IMR-90 (cell line): ENCODE measurements at regions not wholly inside any gene's neighbourhood (a gene's known extent, or its start where the extent isn't known, plus 50 kb on each side); places are given as distances from the start of the nearest gene placed in this dataset.

Experiments used
- ATAC-seq: fragments of 200-7000 bp; cut with Tn5 transposase; 2 replicates; pipeline ENCODE4 v1.9.1; 2020; ENCODE audit warnings: low read depth, mild to moderate bottlenecking, moderate library complexity
- BruUV-seq: library from RNA; stranded (reverse); fragments of 400-500 nt; replicated peaks from 2 replicates; lab custom pipeline; 2021; lab: Mats Ljungman, UMichigan
- CTCF ChIA-PET: fragments of 300-600 bp; formaldehyde crosslinking; extraction: SDS; loops from one replicate; lab custom pipeline; 2021; ENCODE audit warnings: antibody characterized with exemption; lab: Yijun Ruan, JAX
- POLR2A ChIA-PET: fragments of 300-600 bp; sonication (Branson Sonifier 250); formaldehyde crosslinking; loops from one replicate; lab custom pipeline; 2022; ENCODE audit warnings: antibody characterized with exemption; ENCODE audit not compliant: unreplicated experiment; lab: Charles Lee
- DNase-seq: peaks from one replicate; pipeline ENCODE4 v3.0.0; 2013
- H2AFZ ChIP-seq: replicated peaks from 2 replicates; pipeline ENCODE3; 2013; ENCODE audit warnings: low read length, mild to moderate bottlenecking; ENCODE audit not compliant: poor library complexity
- H2AK5ac ChIP-seq: 2 replicates; pipeline ENCODE4 v1.6.1; 2013; ENCODE audit warnings: low read depth, low read length, inconsistent platforms
- H2AK9ac ChIP-seq: replicated peaks from 2 replicates; pipeline ENCODE3; 2013; ENCODE audit warnings: mild to moderate bottlenecking, low read depth, low read length, moderate library complexity; ENCODE audit not compliant: poor library complexity
- H2BK120ac ChIP-seq: 2 replicates; pipeline ENCODE4 v1.6.1; 2013; ENCODE audit warnings: low read depth, low read length, inconsistent platforms
- H2BK15ac ChIP-seq: 3 replicates; pipeline ENCODE4 v1.6.1; 2013; ENCODE audit warnings: low read depth, low read length, inconsistent platforms
- H2BK20ac ChIP-seq: 2 replicates; pipeline ENCODE4 v1.6.1; 2013; ENCODE audit warnings: low read depth, mild to moderate bottlenecking, inconsistent platforms, low read length, moderate library complexity
- H2BK5ac ChIP-seq: 2 replicates; pipeline ENCODE4 v1.6.1; 2013; ENCODE audit warnings: mild to moderate bottlenecking, low read depth, low read length, inconsistent platforms; ENCODE audit not compliant: poor library complexity, severe bottlenecking
- H3K14ac ChIP-seq: replicated peaks from 2 replicates; pipeline ENCODE4 v1.6.1; 2013; ENCODE audit warnings: low read depth, low read length, inconsistent platforms
- H3K18ac ChIP-seq: 2 replicates; pipeline ENCODE4 v1.6.1; 2013; ENCODE audit warnings: low read depth, low read length, control low read depth
- H3K23ac ChIP-seq: 2 replicates; pipeline ENCODE4 v1.6.1; 2013; ENCODE audit warnings: low read depth, low read length, inconsistent platforms
- H3K27ac ChIP-seq: 2 replicates; pipeline ENCODE4 v1.5.1; 2013; ENCODE audit warnings: mild to moderate bottlenecking, control low read depth, low read length; ENCODE audit not compliant: insufficient read depth
- H3K27me3 ChIP-seq: 2 replicates; pipeline ENCODE4 v1.6.1; 2013; ENCODE audit warnings: low read length; ENCODE audit not compliant: control insufficient read depth, insufficient read depth
- H3K36me3 ChIP-seq: 2 replicates; pipeline ENCODE4 v1.6.1; 2013; ENCODE audit warnings: low read length, mixed read lengths; ENCODE audit not compliant: control insufficient read depth, insufficient read depth
- H3K4ac ChIP-seq: 2 replicates; pipeline ENCODE4 v1.6.1; 2013; ENCODE audit warnings: low read depth, low read length, inconsistent platforms
- H3K4me1 ChIP-seq: 2 replicates; pipeline ENCODE4 v1.6.1; 2013; ENCODE audit warnings: low read length, mixed read lengths; ENCODE audit not compliant: control insufficient read depth, insufficient read depth
- H3K4me2 ChIP-seq: 2 replicates; pipeline ENCODE4 v1.6.1; 2013; ENCODE audit warnings: low read depth, mild to moderate bottlenecking, control low read depth, low read length, moderate library complexity
- H3K4me3 ChIP-seq: 2 replicates; pipeline ENCODE4 v1.5.1; 2013; ENCODE audit warnings: low read depth, mild to moderate bottlenecking, control low read depth, low read length, moderate library complexity; ENCODE audit not compliant: insufficient read depth
- H3K56ac ChIP-seq: 2 replicates; pipeline ENCODE4 v1.6.1; 2013; ENCODE audit warnings: low read length, inconsistent platforms; ENCODE audit not compliant: insufficient read depth; ENCODE audit errors: extremely low read depth
- H3K79me1 ChIP-seq, 2 experiments: 2 replicates each; pipeline ENCODE4 v1.6.1; 2013; ENCODE audit warnings: low read length in 2 of 2, inconsistent platforms in 1 of 2, low read depth in 1 of 2
- H3K9ac ChIP-seq: 2 replicates; pipeline ENCODE4 v1.6.1; 2013; ENCODE audit warnings: low read depth, low read length, control low read depth
- H3K9me1 ChIP-seq: 2 replicates; pipeline ENCODE4 v1.6.1; 2013; ENCODE audit warnings: low read length, inconsistent platforms; ENCODE audit not compliant: insufficient read depth
- H3K9me3 ChIP-seq: 2 replicates; pipeline ENCODE4 v1.6.1; 2013; ENCODE audit warnings: low read length; ENCODE audit not compliant: control insufficient read depth, insufficient read depth
- H4K20me1 ChIP-seq: 2 replicates; pipeline ENCODE4 v1.6.1; 2013; ENCODE audit warnings: low read length, inconsistent platforms; ENCODE audit not compliant: insufficient read depth
- H4K5ac ChIP-seq: 2 replicates; pipeline ENCODE4 v1.6.1; 2013; ENCODE audit warnings: mild to moderate bottlenecking, low read depth, low read length, control low read depth
- H4K8ac ChIP-seq, 2 experiments: 2 replicates each; pipeline ENCODE4 v1.6.1; 2013; ENCODE audit warnings: low read depth in 2 of 2, low read length in 2 of 2, control low read depth in 1 of 2, inconsistent platforms in 1 of 2
- H4K91ac ChIP-seq: 2 replicates; pipeline ENCODE4 v1.6.1; 2013; ENCODE audit warnings: low read depth, low read length, inconsistent platforms; ENCODE audit not compliant: insufficient read depth
- BHLHE40 ChIP-seq: fragments of 150-350 bp; IDR thresholded peaks from 2 replicates; pipeline ENCODE4 v1.6.1; 2016; ENCODE audit warnings: mild to moderate bottlenecking, low read depth, low read length
- CHD1 ChIP-seq: IDR thresholded peaks from 2 replicates; pipeline ENCODE4 v1.6.1; 2012; ENCODE audit warnings: low read depth, low read length, improper control_type of control experiment
- MAFK ChIP-seq: IDR thresholded peaks from 2 replicates; pipeline ENCODE4 v1.6.1; 2012; ENCODE audit warnings: low read depth, low read length, improper control_type of control experiment
- NFE2L2 ChIP-seq: fragments of 150-350 bp; IDR thresholded peaks from 2 replicates; pipeline ENCODE4 v1.6.1; 2016; ENCODE audit warnings: low read depth, mild to moderate bottlenecking, low read length
- POLR2A ChIP-seq: IDR thresholded peaks from 2 replicates; pipeline ENCODE4 v1.6.1; 2012; ENCODE audit warnings: mild to moderate bottlenecking, low read depth, low read length
- RAD21 ChIP-seq: IDR thresholded peaks from 2 replicates; pipeline ENCODE4 v1.6.1; 2012; ENCODE audit warnings: low read length, improper control_type of control experiment
- RCOR1 ChIP-seq: IDR thresholded peaks from 2 replicates; pipeline ENCODE4 v1.6.1; 2012; ENCODE audit warnings: mild to moderate bottlenecking, low read length, improper control_type of control experiment; ENCODE audit not compliant: insufficient replicate concordance
- RFX5 ChIP-seq: IDR thresholded peaks from 2 replicates; pipeline ENCODE4 v1.8.0; 2012; ENCODE audit warnings: low read depth, mild to moderate bottlenecking, low read length, moderate library complexity
- SMC3 ChIP-seq: fragments of 150-350 bp; IDR thresholded peaks from 2 replicates; pipeline ENCODE4 v1.6.1; 2016; ENCODE audit warnings: low read depth, mild to moderate bottlenecking, antibody characterized with exemption, low read length, moderate library complexity
- WGBS, 2 experiments: methylation state at CpG; one replicate each; pipeline versions ENCODE4 v1.1.5 to v1.1.7; 2013; ENCODE audit warnings: missing lambda C conversion rate in 2 of 2; ENCODE audit not compliant: insufficient read length in 1 of 2; ENCODE audit errors: extremely low coverage in 2 of 2; 5-methylcytosine and 5-hydroxymethylcytosine counted together
- dilution Hi-C: fragments of 300-500 bp; cut with HindIII; formaldehyde crosslinking; loops from one replicate; pipeline ENCODE4 v1.14.3; 2018; ENCODE audit warnings: low sequenced_read_pairs; ENCODE audit not compliant: unreplicated experiment
- in situ Hi-C: fragments of 300-500 bp; cut with MboI; formaldehyde crosslinking; loops from 3 replicates; pipeline ENCODE4 v1.14.3; 2019; ENCODE audit warnings: low sequenced_read_pairs, inconsistent platforms, mixed read lengths
- intact Hi-C: fragments of 100-400 bp; cut with micrococcal nuclease; formaldehyde crosslinking; loops from 2 replicates; pipeline ENCODE4 v1.10.0; 2022
- TF ChIP-seq, protein P1 (sequence below): fragments of 150-350 bp; IDR thresholded peaks from 2 replicates; pipeline ENCODE4 v1.6.1; 2017; ENCODE audit warnings: mild to moderate bottlenecking, antibody characterized with exemption, low read length, low read depth
- TF ChIP-seq, protein P2 (sequence below): conservative IDR thresholded peaks from 2 replicates; pipeline ENCODE4 v1.5.1; 2012; ENCODE audit warnings: mild to moderate bottlenecking, low read depth, low read length, improper control_type of control experiment
- TF ChIP-seq, protein P3 (sequence below): fragments of 150-350 bp; IDR thresholded peaks from 2 replicates; pipeline ENCODE4 v1.6.1; 2016; ENCODE audit warnings: low read depth, mild to moderate bottlenecking, low read length, moderate library complexity, borderline replicate concordance

DNA sequence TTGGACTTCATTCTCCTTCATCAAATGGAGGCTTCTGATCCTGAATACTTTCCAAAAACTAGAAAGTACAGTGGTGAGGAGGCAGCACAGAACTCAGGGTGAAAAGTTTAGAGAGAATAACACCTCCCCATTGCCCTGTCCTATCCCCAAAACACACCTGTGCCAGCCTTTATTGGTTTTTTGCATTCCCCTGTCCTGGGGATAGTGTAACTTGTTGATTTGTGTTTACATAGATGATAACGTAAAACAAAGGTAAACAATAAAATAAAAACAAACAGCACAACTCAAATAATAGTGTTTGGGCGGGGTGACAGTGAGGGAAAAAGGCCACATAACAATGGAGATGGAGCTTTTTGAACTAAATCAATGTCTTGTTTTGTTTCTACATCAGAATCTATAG, 1917.7 kb downstream of the TP53TG3F start:
- no peaks in the 10 kb centered on the region for H3K9me1 ChIP-seq
- H2AK9ac ChIP-seq = no peak overlapping the region
- no peaks in the 10 kb centered on the region for H3K27me3 ChIP-seq
- no peak overlapping the region for H3K4me3 ChIP-seq
- no peak overlapping the region for H3K18ac ChIP-seq
- H4K8ac ChIP-seq = no peak overlapping the region
- in situ Hi-C loops = no loop called here
- H2AFZ ChIP-seq = no peak overlapping the region
- WGBS, 2 experiments = no CpG with 5 or more reads among the region's 2 CpGs
- no peak overlapping the region for H3K14ac ChIP-seq
- no peak overlapping the region for H3K9ac ChIP-seq
- H4K20me1 ChIP-seq = no peaks in the 10 kb centered on the region
- dilution Hi-C loops = no loop called here
- H2BK15ac ChIP-seq = no peak overlapping the region
- POLR2A ChIA-PET = no interaction called here
- H3K56ac ChIP-seq = no peak overlapping the region
- no peak overlapping the region for H3K4ac ChIP-seq
- H3K9me3 ChIP-seq = peaks cover 2% of the 10 kb centered on the region; the same call in 1 of the 2 replicates
- no peaks in the 10 kb centered on the region for H3K4me1 ChIP-seq
- no peak overlapping the region for H2AK5ac ChIP-seq
- no peaks in the 10 kb centered on the region for H3K79me1 ChIP-seq
- no peak overlapping the region for H4K5ac ChIP-seq
- no peak overlapping the region for H3K4me2 ChIP-seq
- H3K23ac ChIP-seq = no peak overlapping the region
- CTCF ChIA-PET = no interaction called here
- H3K27ac ChIP-seq = no peak overlapping the region
- H2BK5ac ChIP-seq = no peak overlapping the region
- intact Hi-C loops = no loop called here
- H2BK20ac ChIP-seq = no peak overlapping the region
- no peaks in the 10 kb centered on the region for H3K36me3 ChIP-seq
- no peak overlapping the region for H2BK120ac ChIP-seq
- no TSS peak for BruUV-seq
- DNase-seq (no peak), ATAC-seq (no peak)
- H4K91ac ChIP-seq = no peak overlapping the region
- TF ChIP-seq RCOR1 = no peak
- TF ChIP-seq CHD1 = no peak
- TF ChIP-seq, protein P1, sequence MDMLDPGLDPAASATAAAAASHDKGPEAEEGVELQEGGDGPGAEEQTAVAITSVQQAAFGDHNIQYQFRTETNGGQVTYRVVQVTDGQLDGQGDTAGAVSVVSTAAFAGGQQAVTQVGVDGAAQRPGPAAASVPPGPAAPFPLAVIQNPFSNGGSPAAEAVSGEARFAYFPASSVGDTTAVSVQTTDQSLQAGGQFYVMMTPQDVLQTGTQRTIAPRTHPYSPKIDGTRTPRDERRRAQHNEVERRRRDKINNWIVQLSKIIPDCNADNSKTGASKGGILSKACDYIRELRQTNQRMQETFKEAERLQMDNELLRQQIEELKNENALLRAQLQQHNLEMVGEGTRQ = no peak
- no peak for TF ChIP-seq RFX5
- TF ChIP-seq, protein P2, sequence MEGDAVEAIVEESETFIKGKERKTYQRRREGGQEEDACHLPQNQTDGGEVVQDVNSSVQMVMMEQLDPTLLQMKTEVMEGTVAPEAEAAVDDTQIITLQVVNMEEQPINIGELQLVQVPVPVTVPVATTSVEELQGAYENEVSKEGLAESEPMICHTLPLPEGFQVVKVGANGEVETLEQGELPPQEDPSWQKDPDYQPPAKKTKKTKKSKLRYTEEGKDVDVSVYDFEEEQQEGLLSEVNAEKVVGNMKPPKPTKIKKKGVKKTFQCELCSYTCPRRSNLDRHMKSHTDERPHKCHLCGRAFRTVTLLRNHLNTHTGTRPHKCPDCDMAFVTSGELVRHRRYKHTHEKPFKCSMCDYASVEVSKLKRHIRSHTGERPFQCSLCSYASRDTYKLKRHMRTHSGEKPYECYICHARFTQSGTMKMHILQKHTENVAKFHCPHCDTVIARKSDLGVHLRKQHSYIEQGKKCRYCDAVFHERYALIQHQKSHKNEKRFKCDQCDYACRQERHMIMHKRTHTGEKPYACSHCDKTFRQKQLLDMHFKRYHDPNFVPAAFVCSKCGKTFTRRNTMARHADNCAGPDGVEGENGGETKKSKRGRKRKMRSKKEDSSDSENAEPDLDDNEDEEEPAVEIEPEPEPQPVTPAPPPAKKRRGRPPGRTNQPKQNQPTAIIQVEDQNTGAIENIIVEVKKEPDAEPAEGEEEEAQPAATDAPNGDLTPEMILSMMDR = no peak
- TF ChIP-seq RAD21 = no peak
- TF ChIP-seq SMC3 = no peak
- TF ChIP-seq, protein P3, sequence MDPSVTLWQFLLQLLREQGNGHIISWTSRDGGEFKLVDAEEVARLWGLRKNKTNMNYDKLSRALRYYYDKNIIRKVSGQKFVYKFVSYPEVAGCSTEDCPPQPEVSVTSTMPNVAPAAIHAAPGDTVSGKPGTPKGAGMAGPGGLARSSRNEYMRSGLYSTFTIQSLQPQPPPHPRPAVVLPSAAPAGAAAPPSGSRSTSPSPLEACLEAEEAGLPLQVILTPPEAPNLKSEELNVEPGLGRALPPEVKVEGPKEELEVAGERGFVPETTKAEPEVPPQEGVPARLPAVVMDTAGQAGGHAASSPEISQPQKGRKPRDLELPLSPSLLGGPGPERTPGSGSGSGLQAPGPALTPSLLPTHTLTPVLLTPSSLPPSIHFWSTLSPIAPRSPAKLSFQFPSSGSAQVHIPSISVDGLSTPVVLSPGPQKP = no peak
- TF ChIP-seq BHLHE40 = no peak
- no peak for TF ChIP-seq MAFK
- no peak for TF ChIP-seq POLR2A
- no peak for TF ChIP-seq NFE2L2
